ENCODE measurements at regions not wholly inside any gene's neighbourhood (a gene's known extent, or its start where the extent isn't known, plus 50 kb on each side); places are given as distances from the start of the nearest gene placed in this dataset.
A peak's percentile ranks its signal among the peaks of the same experiment; 100 is the strongest.

DNA sequence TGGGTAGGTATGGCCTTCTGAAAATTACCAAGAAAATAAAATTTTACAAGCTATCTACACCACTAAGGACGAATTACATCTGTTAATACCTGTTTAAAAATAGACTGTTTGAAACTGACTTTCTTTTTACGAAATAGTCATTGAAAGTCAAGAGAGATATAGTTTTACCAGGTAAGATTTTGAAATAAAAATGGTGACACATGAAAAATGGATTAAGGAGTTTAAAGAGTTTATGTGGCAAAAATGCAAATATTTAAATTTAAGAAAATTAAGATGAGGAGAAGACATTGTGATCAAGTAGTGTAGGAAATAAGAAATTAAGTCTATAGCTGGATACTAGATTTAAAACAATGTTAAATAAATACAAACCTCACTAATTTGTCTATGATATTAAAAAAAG, 271.5 kb downstream of the TRIB2 start:
- no peak for ATAC-seq
- no peaks in the 10 kb centered on the region for H3K36me3 ChIP-seq
- 86 to 95% (median 90%) methylated on average over 2 of the region's 2 CpGs for WGBS, 4 donors
- H3K4me3 ChIP-seq, result no peak overlapping the region
- TF ChIP-seq, protein P1, sequence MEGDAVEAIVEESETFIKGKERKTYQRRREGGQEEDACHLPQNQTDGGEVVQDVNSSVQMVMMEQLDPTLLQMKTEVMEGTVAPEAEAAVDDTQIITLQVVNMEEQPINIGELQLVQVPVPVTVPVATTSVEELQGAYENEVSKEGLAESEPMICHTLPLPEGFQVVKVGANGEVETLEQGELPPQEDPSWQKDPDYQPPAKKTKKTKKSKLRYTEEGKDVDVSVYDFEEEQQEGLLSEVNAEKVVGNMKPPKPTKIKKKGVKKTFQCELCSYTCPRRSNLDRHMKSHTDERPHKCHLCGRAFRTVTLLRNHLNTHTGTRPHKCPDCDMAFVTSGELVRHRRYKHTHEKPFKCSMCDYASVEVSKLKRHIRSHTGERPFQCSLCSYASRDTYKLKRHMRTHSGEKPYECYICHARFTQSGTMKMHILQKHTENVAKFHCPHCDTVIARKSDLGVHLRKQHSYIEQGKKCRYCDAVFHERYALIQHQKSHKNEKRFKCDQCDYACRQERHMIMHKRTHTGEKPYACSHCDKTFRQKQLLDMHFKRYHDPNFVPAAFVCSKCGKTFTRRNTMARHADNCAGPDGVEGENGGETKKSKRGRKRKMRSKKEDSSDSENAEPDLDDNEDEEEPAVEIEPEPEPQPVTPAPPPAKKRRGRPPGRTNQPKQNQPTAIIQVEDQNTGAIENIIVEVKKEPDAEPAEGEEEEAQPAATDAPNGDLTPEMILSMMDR (IDR thresholded peaks at IDR 0.05), result no peak
- no peak for TF ChIP-seq POLR2A (IDR thresholded peaks at IDR 0.05)
- no peak for DNase-seq
- intact Hi-C loops (cut with DNase I), result no loop called here
- no peaks in the 10 kb centered on the region for H3K27me3 ChIP-seq
- no peaks in the 10 kb centered on the region for H3K4me1 ChIP-seq
- H3K27ac ChIP-seq, result no peak overlapping the region
- H3K9me3 ChIP-seq, result peaks cover 0 to 9% (median 0%) of the 10 kb centered on the region in 12 donors

DNA sequence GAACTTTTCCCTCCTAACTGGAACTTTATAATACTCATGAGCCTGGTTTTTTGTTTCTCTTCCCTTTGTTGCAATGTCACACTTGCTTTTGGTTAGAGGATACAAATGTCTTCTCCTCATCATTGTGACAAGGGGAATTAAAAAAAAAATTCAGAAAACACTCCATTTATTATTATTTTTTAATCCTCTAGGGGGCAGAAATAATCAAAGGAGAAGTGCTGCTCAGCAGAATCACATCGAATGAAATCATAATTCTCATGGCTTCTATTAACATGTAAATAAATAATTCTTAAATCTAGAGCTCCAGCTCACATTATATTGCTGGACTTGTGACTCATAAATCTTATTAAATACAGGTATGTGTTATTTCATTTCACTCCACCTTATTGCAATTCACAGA, 273.8 kb downstream of the TRIB2 start:
- peaks cover 0 to 9% (median 0%) of the 10 kb centered on the region in 12 donors for H3K9me3 ChIP-seq
- H3K36me3 ChIP-seq, result no peaks in the 10 kb centered on the region
- DNase-seq (no peak), ATAC-seq (no peak)
- no peaks in the 10 kb centered on the region for H3K4me1 ChIP-seq
- H3K27ac ChIP-seq, result no peak overlapping the region
- H3K27me3 ChIP-seq, result no peaks in the 10 kb centered on the region
- 28 to 52% (median 35%) methylated on average over 1 of the region's 1 CpG for WGBS, 4 donors
- H3K4me3 ChIP-seq, result no peak overlapping the region
- TF ChIP-seq, protein P1 (IDR thresholded peaks at IDR 0.05), result peak in 9 of 12 donors; percentile 17 to 47 (median 34)
- TF ChIP-seq POLR2A (IDR thresholded peaks at IDR 0.05), result no peak
- intact Hi-C loops (cut with DNase I), result loop anchor here in 1 of 10 donors (10.0 kb wide), 1 partner anchor 1036 kb away; no protein-coding TSS in a partner anchor

DNA sequence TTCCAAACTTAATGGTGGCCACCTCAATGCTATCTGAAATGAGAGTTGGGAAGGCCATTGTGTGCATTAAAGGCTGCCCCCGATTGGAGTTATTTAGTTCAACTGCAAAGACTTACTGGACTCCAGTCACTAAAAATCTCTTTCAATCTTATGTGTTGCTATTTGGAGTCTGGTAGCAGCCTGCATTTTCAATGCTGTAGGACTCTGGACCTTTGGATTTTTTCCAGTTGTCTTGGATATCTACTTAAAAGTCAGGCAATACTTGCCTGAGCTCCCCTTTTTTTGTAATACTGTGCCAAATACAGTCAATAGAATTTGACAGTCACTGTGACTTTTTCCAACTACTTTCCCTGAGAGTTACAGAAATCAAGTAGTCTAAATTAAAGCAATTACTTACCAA, 281.9 kb downstream of the TRIB2 start:
- intact Hi-C loops (cut with DNase I), result loop anchor here in 1 of 10 donors (10.0 kb wide), 1 partner anchor 1044 kb away; no protein-coding TSS in a partner anchor
- Histone ChIP-seq H3K27me3 (no peaks in the 10 kb centered on the region), H3K27ac (peak overlapping the region in 1 of 12 donors; percentile 10), H3K9me3 (no peaks in the 10 kb centered on the region), H3K4me1 (peaks cover 0 to 46% (median 20%) of the 10 kb centered on the region in 12 donors), H3K36me3 (no peaks in the 10 kb centered on the region), H3K4me3 (no peak overlapping the region)
- ATAC-seq (no peak), DNase-seq (no peak)
- 43 to 58% (median 51%) methylated on average over 1 of the region's 1 CpG for WGBS, 4 donors
- TF ChIP-seq POLR2A (IDR thresholded peaks at IDR 0.05), result no peak
- TF ChIP-seq, protein P1 (IDR thresholded peaks at IDR 0.05), result no peak

DNA sequence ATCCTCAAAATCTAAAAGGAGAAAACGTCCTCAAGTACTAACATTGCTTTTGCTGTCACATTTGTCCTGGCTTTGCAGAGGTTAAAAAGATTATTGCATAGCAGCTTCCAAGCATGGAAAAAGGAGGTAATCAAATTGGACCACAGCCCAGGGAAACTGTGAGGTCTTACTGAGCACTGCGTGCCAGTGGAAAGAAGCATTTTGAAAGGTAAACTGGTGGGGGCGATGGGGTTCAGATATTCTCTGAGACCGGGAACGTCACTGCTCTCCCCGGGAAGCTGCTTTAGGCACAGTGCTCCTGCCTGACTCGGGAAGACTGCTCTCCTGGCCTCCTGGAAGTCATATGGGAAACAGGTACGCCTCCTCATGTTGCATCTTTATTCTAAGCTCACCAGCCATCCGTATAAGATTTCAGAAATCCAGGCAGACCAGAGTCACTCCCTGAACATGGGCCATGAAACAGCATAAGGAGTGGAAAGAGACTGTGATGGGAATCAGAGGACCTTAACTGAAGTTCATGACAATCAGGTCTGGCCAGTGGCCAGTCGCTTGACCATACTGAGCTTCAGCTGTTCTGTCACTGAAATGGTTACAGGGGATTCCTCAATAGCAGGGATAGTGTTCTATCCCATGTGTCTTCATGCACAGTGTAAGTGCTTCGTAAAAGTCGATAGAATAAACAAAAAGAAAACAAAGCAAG, 284.1 kb downstream of the TRIB2 start:
- peak overlapping the region in 11 of 12 donors; percentile 4 to 51 (median 32) for H3K4me3 ChIP-seq
- H3K9me3 ChIP-seq, result no peaks in the 10 kb centered on the region
- peaks cover 0 to 55% (median 27%) of the 10 kb centered on the region in 12 donors for H3K4me1 ChIP-seq
- TF ChIP-seq, protein P1 (IDR thresholded peaks at IDR 0.05), result no peak
- peak in 1 of 2 donors; percentile 29 for TF ChIP-seq POLR2A (IDR thresholded peaks at IDR 0.05)
- peak overlapping the region in 10 of 12 donors; percentile 14 to 84 (median 64) for H3K27ac ChIP-seq
- no peaks in the 10 kb centered on the region for H3K27me3 ChIP-seq
- ATAC-seq, result peak; percentile 71 to 89 (median 84)
- H3K36me3 ChIP-seq, result no peaks in the 10 kb centered on the region
- intact Hi-C loops (cut with DNase I), result loop anchor here (2.0 to 10.0 kb wide), 14 partner anchors 66 to 1306 kb away; partner anchors contain the start of gene TRIB2 (in 5 of the 10)
- 15 to 30% (median 21%) methylated on average over 12 of the region's 12 CpGs for WGBS, 4 donors
- peak in 4 of 5 donors; percentile 50 to 73 (median 60) for DNase-seq

Data from heart left ventricle (tissue), 16 donors.